ENCODE measurements at regions not wholly inside any gene's neighbourhood (a gene's known extent, or its start where the extent isn't known, plus 50 kb on each side); places are given as distances from the start of the nearest gene placed in this dataset.

DNA sequence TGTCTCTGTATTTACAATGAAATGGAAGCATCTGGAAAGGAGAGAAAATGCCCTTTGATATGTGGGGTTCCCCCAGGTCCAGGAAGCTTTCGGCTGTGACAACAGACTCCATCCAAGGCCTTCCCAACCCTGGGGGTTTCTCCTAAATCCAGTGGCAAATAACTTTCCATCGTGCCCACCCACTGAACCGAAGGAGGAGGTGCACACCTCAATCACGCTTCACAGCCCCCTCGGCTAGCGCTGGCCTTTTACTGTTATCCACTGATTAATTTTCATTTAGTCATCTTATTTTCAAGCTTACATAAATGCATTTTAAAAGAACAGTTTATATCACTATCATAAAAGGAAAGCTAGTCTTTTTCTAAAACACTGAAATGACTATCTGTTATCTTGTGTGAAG, 286.8 kb upstream of the ZMIZ1 start:
- DNase-seq (no peak), ATAC-seq (no peak)
- intact Hi-C loops (cut with micrococcal nuclease) = no loop called here
- Mint-ChIP-seq H3K9me3 (peaks cover 0 to 5% (median 0%) of the 10 kb centered on the region in 11 donors), H3K27me3 (peaks cover 5 to 9% (median 7%) of the 10 kb centered on the region in 5 donors), H3K27ac (no peak overlapping the region), H3K36me3 (no peaks in the 10 kb centered on the region), H3K4me1 (peaks cover 0 to 1% (median 0%) of the 10 kb centered on the region in 7 donors), H3K4me3 (no peak overlapping the region)
- Histone ChIP-seq H3K27ac (ENCODE audit: low read depth, low read length) (no peak overlapping the region), H3K27me3 (ENCODE audit: control insufficient read depth in 2 of 2, insufficient read depth in 2 of 2, low read length in 2 of 2) (no peaks in the 10 kb centered on the region), H3K9me3 (ENCODE audit: control insufficient read depth in 2 of 3, low read length in 3 of 3) (no peaks in the 10 kb centered on the region), H3K4me3 (ENCODE audit: low read length) (no peak overlapping the region), H3K4me1 (ENCODE audit: control insufficient read depth in 2 of 2, insufficient read depth in 2 of 2, low read length in 2 of 2) (no peaks in the 10 kb centered on the region), H3K36me3 (ENCODE audit: control insufficient read depth in 2 of 3, insufficient read depth in 3 of 3, low read length in 3 of 3) (no peaks in the 10 kb centered on the region)
- ChIA-PET CTCF (interaction anchor here (0.6 kb wide), 1 partner anchor 10 kb away, joined by 3 read pairs; no protein-coding TSS in a partner anchor), POLR2A (no interaction called here)

DNA sequence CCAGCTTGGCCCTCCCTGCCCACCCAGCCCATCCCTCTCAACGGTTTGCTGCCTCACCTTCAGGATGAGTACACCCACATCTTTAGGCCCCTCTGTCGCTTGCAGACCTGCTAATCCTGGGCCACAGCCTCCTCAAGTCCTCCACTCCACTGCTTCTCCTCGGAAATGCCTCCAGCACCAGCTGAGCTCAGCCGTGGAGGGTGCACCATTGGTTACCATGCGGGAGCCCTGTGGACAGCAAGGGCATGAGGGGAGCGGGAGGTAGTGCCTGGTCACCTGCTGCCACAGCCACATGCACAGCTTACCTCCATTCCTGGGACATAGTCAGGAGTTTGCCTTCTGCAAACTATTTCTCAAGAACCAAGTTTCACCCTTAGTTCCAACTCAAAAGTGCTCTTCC, 286.3 kb upstream of the ZMIZ1 start:
- Mint-ChIP-seq H3K9me3 (peaks cover 0 to 5% (median 0%) of the 10 kb centered on the region in 11 donors), H3K4me1 (peaks cover 0 to 1% (median 0%) of the 10 kb centered on the region in 7 donors), H3K27ac (no peak overlapping the region), H3K36me3 (no peaks in the 10 kb centered on the region), H3K4me3 (no peak overlapping the region), H3K27me3 (peaks cover 6 to 9% (median 7%) of the 10 kb centered on the region in 5 donors)
- POLR2A ChIA-PET = no interaction called here
- Histone ChIP-seq H3K4me1 (ENCODE audit: control insufficient read depth in 2 of 2, insufficient read depth in 2 of 2, low read length in 2 of 2) (no peaks in the 10 kb centered on the region), H3K27ac (ENCODE audit: low read depth, low read length) (no peak overlapping the region), H3K27me3 (ENCODE audit: control insufficient read depth in 2 of 2, insufficient read depth in 2 of 2, low read length in 2 of 2) (no peaks in the 10 kb centered on the region), H3K36me3 (ENCODE audit: control insufficient read depth in 2 of 3, insufficient read depth in 3 of 3, low read length in 3 of 3) (no peaks in the 10 kb centered on the region), H3K4me3 (ENCODE audit: low read length) (no peak overlapping the region), H3K9me3 (ENCODE audit: control insufficient read depth in 2 of 3, low read length in 3 of 3) (no peaks in the 10 kb centered on the region)
- no peak for ATAC-seq
- intact Hi-C loops (cut with micrococcal nuclease) = no loop called here
- no peak for DNase-seq
- CTCF ChIA-PET = interaction anchor here (0.6 kb wide), 1 partner anchor 10 kb away, joined by 3 read pairs; no protein-coding TSS in a partner anchor

DNA sequence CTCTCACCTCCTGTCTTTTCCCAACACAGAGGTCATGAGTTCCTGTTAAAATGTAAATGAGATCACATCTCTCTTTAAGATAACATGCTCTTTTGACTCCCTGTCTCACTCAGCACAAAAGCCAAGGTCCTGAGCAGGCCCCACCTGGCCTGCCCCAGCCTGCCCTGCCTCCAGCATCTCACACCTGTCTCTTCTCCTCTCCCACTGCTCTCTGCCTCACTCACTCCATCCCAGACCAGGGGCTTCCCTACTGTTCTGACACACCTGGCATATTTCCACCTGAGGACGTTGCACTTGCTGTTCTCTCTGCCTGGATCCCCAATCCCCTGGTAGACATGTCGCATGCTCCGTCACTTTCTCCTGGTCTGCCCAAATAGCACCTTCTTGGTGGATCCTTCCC, 285.0 kb upstream of the ZMIZ1 start:
- H3K4me1 ChIP-seq (ENCODE audit: control insufficient read depth in 2 of 2, insufficient read depth in 2 of 2, low read length in 2 of 2) = no peaks in the 10 kb centered on the region
- DNase-seq = no peak
- intact Hi-C loops (cut with micrococcal nuclease) = no loop called here
- no peaks in the 10 kb centered on the region for H3K27me3 ChIP-seq (ENCODE audit: control insufficient read depth in 2 of 2, insufficient read depth in 2 of 2, low read length in 2 of 2)
- CTCF ChIA-PET = no interaction called here
- no peaks in the 10 kb centered on the region for H3K9me3 ChIP-seq (ENCODE audit: control insufficient read depth in 2 of 3, low read length in 3 of 3)
- H3K36me3 Mint-ChIP-seq = no peaks in the 10 kb centered on the region
- no peak overlapping the region for H3K4me3 Mint-ChIP-seq
- H3K4me3 ChIP-seq (ENCODE audit: low read length) = no peak overlapping the region
- ATAC-seq = no peak
- H3K4me1 Mint-ChIP-seq = peaks cover 0 to 1% (median 0%) of the 10 kb centered on the region in 7 donors
- H3K36me3 ChIP-seq (ENCODE audit: control insufficient read depth in 2 of 3, insufficient read depth in 3 of 3, low read length in 3 of 3) = no peaks in the 10 kb centered on the region
- peaks cover 0 to 5% (median 0%) of the 10 kb centered on the region in 11 donors for H3K9me3 Mint-ChIP-seq
- POLR2A ChIA-PET = no interaction called here
- no peak overlapping the region for H3K27ac Mint-ChIP-seq
- no peak overlapping the region for H3K27ac ChIP-seq (ENCODE audit: low read depth, low read length)
- H3K27me3 Mint-ChIP-seq = peaks cover 7 to 17% (median 8%) of the 10 kb centered on the region in 5 donors

DNA sequence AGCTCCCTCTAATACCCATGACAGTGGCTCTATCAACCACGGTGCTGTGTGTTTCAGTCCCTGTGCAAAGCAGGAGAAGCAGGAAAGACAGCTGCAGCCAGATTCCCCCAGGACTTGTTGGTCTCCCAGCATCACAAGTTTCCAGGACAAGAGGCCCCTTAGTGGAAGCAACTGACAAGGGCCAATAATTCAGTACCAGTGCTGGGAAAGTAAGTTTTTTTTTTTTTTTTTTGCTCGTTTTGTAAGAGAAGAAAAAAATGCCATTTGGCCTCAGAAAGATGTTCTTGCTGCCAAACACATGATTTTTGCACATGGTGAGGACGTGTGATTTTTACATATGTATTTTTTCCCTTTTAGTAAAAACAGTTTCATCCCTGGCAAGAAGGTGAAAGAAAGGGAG, 284.2 kb upstream of the ZMIZ1 start:
- Mint-ChIP-seq H3K4me1 (peaks cover 0 to 1% (median 0%) of the 10 kb centered on the region in 7 donors), H3K36me3 (no peaks in the 10 kb centered on the region), H3K27ac (no peak overlapping the region), H3K4me3 (no peak overlapping the region), H3K9me3 (peaks cover 0 to 5% (median 0%) of the 10 kb centered on the region in 11 donors), H3K27me3 (peaks cover 11 to 20% (median 14%) of the 10 kb centered on the region in 5 donors)
- Histone ChIP-seq H3K36me3 (ENCODE audit: control insufficient read depth in 2 of 3, insufficient read depth in 3 of 3, low read length in 3 of 3) (no peaks in the 10 kb centered on the region), H3K4me1 (ENCODE audit: control insufficient read depth in 2 of 2, insufficient read depth in 2 of 2, low read length in 2 of 2) (no peaks in the 10 kb centered on the region), H3K4me3 (ENCODE audit: low read length) (no peak overlapping the region), H3K27me3 (ENCODE audit: control insufficient read depth in 2 of 2, insufficient read depth in 2 of 2, low read length in 2 of 2) (no peaks in the 10 kb centered on the region), H3K9me3 (ENCODE audit: control insufficient read depth in 2 of 3, low read length in 3 of 3) (no peaks in the 10 kb centered on the region), H3K27ac (ENCODE audit: low read depth, low read length) (no peak overlapping the region)
- CTCF ChIA-PET = no interaction called here
- DNase-seq (no peak), ATAC-seq (no peak)
- POLR2A ChIA-PET = no interaction called here
- intact Hi-C loops (cut with micrococcal nuclease) = no loop called here

DNA sequence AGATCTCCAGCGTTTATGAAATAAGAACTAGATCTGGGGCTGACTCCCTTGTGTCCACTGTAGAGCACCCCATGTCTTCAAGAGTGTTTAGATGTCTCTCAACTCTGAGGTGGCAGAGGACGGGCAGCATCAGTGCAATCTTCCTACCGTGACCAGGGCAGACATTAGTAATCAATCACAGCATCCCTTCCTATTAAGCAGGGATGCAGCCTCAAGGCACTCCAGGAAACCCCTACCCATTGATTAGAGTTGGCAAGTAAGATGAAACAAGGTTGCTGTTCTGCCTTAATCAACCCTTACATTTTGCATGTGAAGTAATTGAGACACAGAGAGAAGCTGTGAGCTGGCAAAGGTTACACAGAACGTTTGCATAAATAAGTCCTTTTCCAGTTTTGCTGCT, 283.7 kb upstream of the ZMIZ1 start:
- no peaks in the 10 kb centered on the region for H3K36me3 ChIP-seq (ENCODE audit: control insufficient read depth in 2 of 3, insufficient read depth in 3 of 3, low read length in 3 of 3)

DNA sequence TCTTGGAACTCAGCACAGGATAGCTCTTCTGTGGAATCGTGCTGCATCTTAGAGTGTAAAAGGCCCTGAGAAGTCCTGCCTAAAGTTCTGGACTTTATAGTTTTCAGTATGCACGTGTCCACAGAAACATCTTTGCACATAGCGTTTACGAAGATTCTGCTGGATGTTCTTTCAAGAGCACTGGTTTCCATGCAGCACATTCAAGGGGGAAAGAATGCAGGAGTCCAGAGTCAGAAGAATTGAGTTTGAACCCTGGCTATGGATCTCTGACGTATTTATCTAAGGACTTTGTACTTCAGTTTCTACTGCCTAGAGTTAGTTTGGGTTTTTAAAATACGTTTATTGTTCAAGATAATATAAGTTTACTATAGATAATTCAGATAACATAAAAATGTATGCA, 282.8 kb upstream of the ZMIZ1 start:
- no peak for ATAC-seq
- Histone ChIP-seq H3K4me3 (ENCODE audit: low read length) (no peak overlapping the region), H3K4me1 (ENCODE audit: control insufficient read depth in 2 of 2, insufficient read depth in 2 of 2, low read length in 2 of 2) (no peaks in the 10 kb centered on the region), H3K27me3 (ENCODE audit: control insufficient read depth in 2 of 2, insufficient read depth in 2 of 2, low read length in 2 of 2) (no peaks in the 10 kb centered on the region), H3K9me3 (ENCODE audit: control insufficient read depth in 2 of 3, low read length in 3 of 3) (no peaks in the 10 kb centered on the region), H3K36me3 (ENCODE audit: control insufficient read depth in 2 of 3, insufficient read depth in 3 of 3, low read length in 3 of 3) (no peaks in the 10 kb centered on the region), H3K27ac (ENCODE audit: low read depth, low read length) (no peak overlapping the region)
- H3K27ac Mint-ChIP-seq = no peak overlapping the region
- H3K27me3 Mint-ChIP-seq = peaks cover 13 to 26% (median 14%) of the 10 kb centered on the region in 5 donors
- no peak for DNase-seq
- intact Hi-C loops (cut with micrococcal nuclease) = no loop called here
- CTCF ChIA-PET = no interaction called here
- peaks cover 0 to 3% (median 0%) of the 10 kb centered on the region in 7 donors for H3K4me1 Mint-ChIP-seq
- H3K36me3 Mint-ChIP-seq = no peaks in the 10 kb centered on the region
- H3K4me3 Mint-ChIP-seq = no peak overlapping the region
- POLR2A ChIA-PET = no interaction called here
- peaks cover 0 to 5% (median 0%) of the 10 kb centered on the region in 11 donors for H3K9me3 Mint-ChIP-seq

More for the DNA sequence above, 283.7 kb upstream of the ZMIZ1 start:
- H3K36me3 Mint-ChIP-seq = no peaks in the 10 kb centered on the region
- H3K4me1 Mint-ChIP-seq = peaks cover 0 to 2% (median 0%) of the 10 kb centered on the region in 7 donors
- no peak for ATAC-seq
- Histone ChIP-seq H3K4me3 (ENCODE audit: low read length) (no peak overlapping the region), H3K27ac (ENCODE audit: low read depth, low read length) (no peak overlapping the region), H3K4me1 (ENCODE audit: control insufficient read depth in 2 of 2, insufficient read depth in 2 of 2, low read length in 2 of 2) (no peaks in the 10 kb centered on the region), H3K9me3 (ENCODE audit: control insufficient read depth in 2 of 3, low read length in 3 of 3) (no peaks in the 10 kb centered on the region), H3K27me3 (ENCODE audit: control insufficient read depth in 2 of 2, insufficient read depth in 2 of 2, low read length in 2 of 2) (no peaks in the 10 kb centered on the region)
- ChIA-PET POLR2A (no interaction called here), CTCF (no interaction called here)
- intact Hi-C loops (cut with micrococcal nuclease) = no loop called here
- no peak for DNase-seq
- H3K27ac Mint-ChIP-seq = no peak overlapping the region
- H3K4me3 Mint-ChIP-seq = no peak overlapping the region
- peaks cover 0 to 5% (median 0%) of the 10 kb centered on the region in 11 donors for H3K9me3 Mint-ChIP-seq
- H3K27me3 Mint-ChIP-seq = peaks cover 12 to 24% (median 14%) of the 10 kb centered on the region in 5 donors

DNA sequence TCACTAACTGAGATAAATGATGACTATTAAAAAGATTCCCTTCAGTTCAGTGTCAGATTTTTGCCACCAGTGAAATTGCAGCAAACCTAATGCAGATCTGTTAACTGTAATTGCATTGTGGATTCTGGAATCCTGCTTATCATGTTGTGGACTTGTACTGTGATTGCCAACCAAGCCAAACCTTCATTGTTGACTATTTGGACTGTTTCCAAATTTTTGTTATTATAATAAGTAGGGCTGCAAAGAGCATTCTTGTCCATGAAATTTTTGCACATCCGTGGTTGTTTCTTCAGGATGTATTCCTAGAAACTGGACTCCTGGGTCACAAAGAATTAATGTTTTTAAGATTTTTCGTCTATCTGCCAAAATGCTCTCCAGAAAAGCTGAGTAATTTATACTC, 281.6 kb upstream of the ZMIZ1 start:
- peaks cover 0 to 3% (median 0%) of the 10 kb centered on the region in 7 donors for H3K4me1 Mint-ChIP-seq
- no peaks in the 10 kb centered on the region for H3K4me1 ChIP-seq (ENCODE audit: control insufficient read depth in 2 of 2, insufficient read depth in 2 of 2, low read length in 2 of 2)
- no peaks in the 10 kb centered on the region for H3K27me3 ChIP-seq (ENCODE audit: control insufficient read depth in 2 of 2, insufficient read depth in 2 of 2, low read length in 2 of 2)
- no peak for ATAC-seq
- POLR2A ChIA-PET = no interaction called here
- H3K27me3 Mint-ChIP-seq = peaks cover 14 to 30% (median 17%) of the 10 kb centered on the region in 5 donors
- H3K4me3 Mint-ChIP-seq = no peak overlapping the region
- H3K4me3 ChIP-seq (ENCODE audit: low read length) = no peak overlapping the region
- CTCF ChIA-PET = no interaction called here
- H3K27ac Mint-ChIP-seq = no peak overlapping the region
- H3K9me3 Mint-ChIP-seq = peaks cover 0 to 5% (median 0%) of the 10 kb centered on the region in 11 donors
- no peaks in the 10 kb centered on the region for H3K9me3 ChIP-seq (ENCODE audit: control insufficient read depth in 2 of 3, low read length in 3 of 3)
- no peaks in the 10 kb centered on the region for H3K36me3 Mint-ChIP-seq
- DNase-seq = no peak
- intact Hi-C loops (cut with micrococcal nuclease) = no loop called here
- H3K27ac ChIP-seq (ENCODE audit: low read depth, low read length) = no peak overlapping the region
- H3K36me3 ChIP-seq (ENCODE audit: control insufficient read depth in 2 of 3, insufficient read depth in 3 of 3, low read length in 3 of 3) = no peaks in the 10 kb centered on the region

Data from naive thymus-derived CD4-positive, alpha-beta T cell (primary cell).